ENCODE measurements at regions not wholly inside any gene's neighbourhood (a gene's known extent, or its start where the extent isn't known, plus 50 kb on each side); places are given as distances from the start of the nearest gene placed in this dataset.

- H4K20me1 ChIP-seq (ENCODE audit: control insufficient read depth, insufficient read depth): no peaks in the 10 kb centered on the region
- CTCF ChIA-PET: no interaction called here
- no peak overlapping the region for H3K4me3 ChIP-seq
- no peaks in the 10 kb centered on the region for H3K79me2 ChIP-seq (ENCODE audit: control insufficient read depth, insufficient read depth, low read length)
- no peaks in the 10 kb centered on the region for H3K36me3 ChIP-seq (ENCODE audit: control insufficient read depth in 2 of 2, insufficient read depth in 2 of 2, low read length in 1 of 2)
- no peak overlapping the region for H3K27ac ChIP-seq (ENCODE audit: control insufficient read depth, insufficient read depth)
- no peak overlapping the region for H3K4me2 ChIP-seq (ENCODE audit: control insufficient read depth, insufficient read depth)
- ATAC-seq (no peak), DNase-seq (ENCODE audit: low read depth, low spot score) (no peak), FAIRE-seq (no peak)
- no peak overlapping the region for H2AFZ ChIP-seq (ENCODE audit: control insufficient read depth, low read depth, low read length)
- H3K9ac ChIP-seq (ENCODE audit: control insufficient read depth, insufficient read depth, low read length): no peak overlapping the region
- intact Hi-C loops (cut with micrococcal nuclease; ENCODE audit: unreplicated experiment) (no loop called here), in situ Hi-C loops (cut with MboI) (no loop called here)
- H3K27me3 ChIP-seq (replicated peaks in 1 of 2; ENCODE audit: control insufficient read depth in 2 of 2, insufficient read depth in 2 of 2, low read length in 1 of 2): no peaks in the 10 kb centered on the region
- SMC1A ChIA-PET (ENCODE audit: uncharacterized antibody, unreplicated experiment): no interaction called here
- no peaks in the 10 kb centered on the region for H3K4me1 ChIP-seq (ENCODE audit: control insufficient read depth, insufficient read depth, low read length)
- no peaks in the 10 kb centered on the region for H3K9me3 ChIP-seq (replicated peaks; ENCODE audit: control insufficient read depth, insufficient read depth, low read length)
- 9% methylated on average over 9 of the region's 9 CpGs for WGBS (ENCODE audit: insufficient coverage, insufficient replicate concordance, low lambda C conversion rate, missing lambda C conversion rate)
- BruUV-seq (replicated peaks): no TSS peak
- RAD21 ChIA-PET (ENCODE audit: unreplicated experiment): no interaction called here
- POLR2A ChIA-PET: no interaction called here
- TF ChIP-seq SRF (IDR thresholded peaks at IDR 0.05; ENCODE audit: low read depth in 2 of 2, low read length in 2 of 2) (no peak), SMARCA5 (IDR thresholded peaks at IDR 0.05) (no peak), ZNF687 (IDR thresholded peaks at IDR 0.05) (no peak), PAX5 (IDR thresholded peaks at IDR 0.05; ENCODE audit: borderline replicate concordance, low read depth, low read length) (no peak), JUND (IDR thresholded peaks at IDR 0.05; ENCODE audit: low read depth, low read length) (no peak)
Measured at GRCh38 chr2:4551691-4552474, 848.5 kb downstream of the DCDC2C start.

Measured in GM12878 (cell line).